GM18873 (cell line): ENCODE measurements at regions not wholly inside any gene's neighbourhood (a gene's known extent, or its start where the extent isn't known, plus 50 kb on each side); places are given as distances from the start of the nearest gene placed in this dataset.

Source experiments
- ATAC-seq: cut with Tn5 transposase; IDR thresholded peaks from one replicate; pipeline ENCODE4 v1.9.1; 2021; ENCODE audit warnings: mild to moderate bottlenecking, moderate library complexity, moderate number of reproducible peaks; ENCODE audit not compliant: unreplicated experiment, low FRiP score

DNA sequence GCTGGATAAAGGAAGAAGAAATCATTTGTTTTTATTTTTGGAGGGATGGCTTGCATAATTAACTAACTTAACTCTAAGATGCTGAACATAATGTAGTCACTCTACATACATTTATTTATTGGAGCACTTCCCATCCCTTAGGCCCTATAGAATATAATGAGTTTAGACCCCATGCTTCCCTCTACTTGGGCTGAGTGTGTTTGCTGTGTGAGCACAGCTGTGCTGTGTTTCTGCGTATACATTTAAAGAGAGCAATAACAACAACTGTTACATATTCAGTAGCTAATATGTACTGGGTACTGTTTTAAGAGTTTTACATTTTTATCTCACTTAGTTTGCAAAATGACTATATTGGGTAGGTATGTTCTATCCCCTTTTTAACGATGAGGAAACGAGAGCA lies 736.6 kb upstream of the NRSN1 start:
- ATAC-seq, result no peak

DNA sequence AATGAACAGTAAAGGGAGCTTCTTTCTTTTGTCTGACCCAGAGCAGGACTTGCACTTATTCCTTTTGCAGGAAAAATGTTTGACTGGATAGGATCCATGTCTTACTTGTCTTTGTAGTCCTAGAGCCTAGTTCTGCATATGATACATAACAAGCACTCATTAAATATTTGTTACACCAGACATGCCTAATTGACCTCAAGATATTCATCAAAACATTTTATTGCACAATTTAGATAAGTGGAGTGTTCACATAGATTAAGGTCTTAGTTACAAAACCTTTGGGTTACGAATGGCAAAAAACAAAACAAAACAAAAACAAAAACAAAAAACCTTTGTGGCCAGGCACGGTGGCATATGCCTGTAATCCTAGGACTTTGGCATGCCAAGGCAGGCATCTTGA lies 735.8 kb upstream of the NRSN1 start:
- no peak for ATAC-seq

DNA sequence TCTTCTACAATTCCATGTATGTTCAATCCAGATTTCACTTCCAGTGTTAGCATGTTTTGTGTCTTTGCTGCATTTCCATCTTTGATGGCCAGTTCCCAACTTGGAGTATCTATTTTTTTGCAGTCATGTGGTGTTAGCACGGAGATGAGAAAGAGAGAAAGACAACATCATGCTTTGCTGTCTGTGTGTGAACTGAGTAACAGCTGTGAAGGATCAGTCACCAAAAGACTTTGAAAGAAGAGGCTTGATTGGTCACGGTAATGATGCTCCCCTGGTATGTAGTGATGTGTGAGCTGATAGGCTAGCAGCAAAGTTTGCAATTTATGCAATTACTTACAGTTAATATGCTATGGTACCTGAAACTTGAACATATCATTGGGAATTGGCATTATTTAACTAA lies 731.3 kb upstream of the NRSN1 start:
- no peak for ATAC-seq

DNA sequence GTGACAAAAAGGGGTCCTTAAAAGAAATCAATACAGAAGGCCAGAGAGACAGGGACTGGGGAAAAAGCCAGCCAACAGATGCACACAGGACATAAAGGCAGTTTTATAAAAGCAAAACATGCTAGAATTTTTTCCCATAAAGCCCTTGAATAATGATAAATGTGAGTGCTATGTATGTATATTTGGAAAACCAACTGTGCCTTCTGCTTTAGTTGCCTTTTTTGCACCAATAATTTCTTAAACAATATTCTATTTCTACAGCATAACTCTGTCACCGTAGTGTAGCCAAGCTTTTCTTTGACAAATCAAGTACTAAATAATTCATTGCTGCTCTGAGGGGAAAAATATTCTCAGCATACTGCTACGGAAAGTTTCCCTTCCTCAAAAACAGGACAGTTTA lies 730.6 kb upstream of the NRSN1 start:
- ATAC-seq, result no peak

DNA sequence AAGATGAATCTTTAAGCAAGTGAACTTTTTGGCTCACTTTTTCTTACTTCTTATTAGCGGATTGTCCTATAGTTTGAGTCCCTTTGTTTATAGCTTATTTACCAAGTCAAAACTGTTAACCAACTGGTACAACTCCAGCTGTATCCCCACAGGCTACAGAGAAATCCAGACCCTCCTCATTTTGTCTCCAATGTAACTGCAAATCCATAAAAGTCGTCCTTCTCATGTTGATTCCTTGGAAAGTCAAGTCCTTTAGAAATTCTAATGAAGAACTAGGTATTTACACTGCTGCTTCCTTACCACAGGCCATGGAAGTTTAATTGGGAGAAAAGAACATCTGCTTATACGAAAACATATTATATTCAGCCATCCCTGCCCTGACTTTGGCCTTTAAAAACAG lies 729.1 kb upstream of the NRSN1 start:
- no peak for ATAC-seq

DNA sequence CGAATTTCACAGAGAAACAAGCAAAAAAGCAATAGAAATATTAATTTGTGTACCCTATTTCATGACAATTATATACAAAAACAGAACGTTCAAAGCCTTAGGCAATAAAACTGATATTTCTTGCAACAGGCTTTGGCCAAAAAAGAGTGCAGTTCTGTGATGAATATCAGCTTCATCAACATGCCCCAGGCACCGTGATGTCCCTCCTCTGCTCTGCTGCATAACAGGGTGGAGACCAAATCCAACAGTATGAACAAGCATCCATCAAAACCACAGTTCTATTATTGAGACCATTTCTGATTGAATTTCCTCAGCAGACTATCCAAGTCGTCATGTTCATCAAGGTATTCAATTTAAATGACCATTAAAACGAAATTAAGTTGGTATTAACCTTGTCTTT lies 722.6 kb upstream of the NRSN1 start:
- no peak for ATAC-seq

DNA sequence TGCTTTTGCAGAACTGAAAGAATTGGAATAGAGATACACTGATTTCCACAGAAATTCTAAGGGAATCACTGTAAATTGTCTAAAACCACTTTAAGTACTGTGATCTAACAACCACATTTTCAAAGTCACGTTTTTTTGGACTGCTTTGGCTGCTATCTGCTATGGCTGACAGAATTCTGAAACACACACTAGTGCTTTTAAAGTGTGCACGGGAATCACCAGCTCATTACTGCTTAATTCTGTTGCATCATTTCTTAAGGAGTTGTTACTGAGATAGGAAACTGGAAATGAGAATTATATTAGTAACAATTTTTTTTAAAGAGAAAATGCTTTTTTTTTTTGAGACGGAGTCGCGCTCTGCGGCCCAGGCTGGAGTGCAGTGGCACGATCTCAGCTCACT lies 716.5 kb upstream of the NRSN1 start:
- no peak for ATAC-seq

DNA sequence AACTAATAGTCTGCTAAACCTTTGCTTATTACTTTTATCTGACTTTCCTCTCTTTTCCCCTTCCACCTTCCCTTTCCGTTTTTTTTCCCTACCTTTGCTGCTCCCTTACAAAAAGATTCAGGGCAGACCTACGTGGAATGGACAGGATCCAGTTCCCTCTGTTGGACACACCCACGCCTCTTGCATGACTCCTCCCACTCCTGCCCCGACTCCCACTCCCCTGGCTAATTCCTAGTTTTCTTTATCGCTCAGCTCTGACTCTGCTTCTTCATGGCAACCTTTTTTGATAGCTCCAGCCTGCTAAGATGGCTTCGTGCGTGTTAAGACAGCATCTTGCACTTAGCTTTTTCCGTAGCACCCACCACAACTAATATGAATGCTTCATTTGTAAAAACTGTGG lies 715.6 kb upstream of the NRSN1 start:
- no peak for ATAC-seq

DNA sequence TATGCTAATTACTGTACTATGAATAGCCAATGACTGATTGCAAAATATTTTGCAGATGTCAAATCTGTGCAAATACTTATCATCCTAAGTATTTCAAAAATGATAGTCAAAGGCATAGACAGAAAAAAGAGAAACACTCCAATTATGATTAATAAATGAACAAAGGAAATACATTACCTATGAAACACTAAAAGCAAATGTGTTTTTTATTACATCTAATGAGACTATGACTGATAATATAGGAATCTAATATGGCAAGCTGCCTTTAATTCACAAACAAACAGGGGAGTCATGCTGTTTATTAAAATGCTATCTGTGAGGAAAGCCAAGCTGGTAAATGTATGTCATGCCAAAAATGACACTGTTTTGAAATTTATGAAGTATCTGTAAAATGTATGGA lies 713.2 kb upstream of the NRSN1 start:
- no peak for ATAC-seq

DNA sequence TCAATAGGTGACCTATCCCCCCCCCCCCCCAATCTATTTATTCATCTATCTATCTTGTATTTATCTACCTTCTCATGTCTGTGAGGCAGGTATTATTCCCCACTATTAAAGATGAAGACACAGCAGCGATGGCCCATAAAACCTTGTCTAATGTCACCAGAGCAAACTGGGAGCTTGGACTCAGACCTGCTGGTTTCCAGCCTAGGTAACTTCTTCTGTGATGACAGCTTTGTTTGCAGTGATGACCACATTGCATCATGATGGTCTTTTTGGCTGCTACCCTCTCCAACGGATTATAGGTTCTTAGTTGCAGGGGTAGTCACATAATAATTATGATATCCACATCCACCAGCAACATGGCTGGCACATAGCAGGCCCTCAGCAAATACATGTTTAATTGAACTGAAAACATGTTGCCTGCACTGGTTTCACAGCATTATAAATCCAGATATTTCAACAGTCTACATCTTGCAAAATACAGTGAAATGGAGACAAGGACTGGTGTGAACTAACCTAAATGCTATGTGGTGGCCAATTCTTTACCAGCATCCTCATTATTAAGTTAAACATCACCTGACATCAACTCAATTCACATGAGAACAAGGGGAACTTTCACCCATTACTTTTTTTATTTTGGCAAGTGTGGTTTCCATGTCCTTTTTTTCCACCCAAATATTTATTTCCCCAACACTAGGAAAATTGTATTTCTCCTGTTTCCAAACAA lies 712.5 kb upstream of the NRSN1 start:
- ATAC-seq, result no peak

DNA sequence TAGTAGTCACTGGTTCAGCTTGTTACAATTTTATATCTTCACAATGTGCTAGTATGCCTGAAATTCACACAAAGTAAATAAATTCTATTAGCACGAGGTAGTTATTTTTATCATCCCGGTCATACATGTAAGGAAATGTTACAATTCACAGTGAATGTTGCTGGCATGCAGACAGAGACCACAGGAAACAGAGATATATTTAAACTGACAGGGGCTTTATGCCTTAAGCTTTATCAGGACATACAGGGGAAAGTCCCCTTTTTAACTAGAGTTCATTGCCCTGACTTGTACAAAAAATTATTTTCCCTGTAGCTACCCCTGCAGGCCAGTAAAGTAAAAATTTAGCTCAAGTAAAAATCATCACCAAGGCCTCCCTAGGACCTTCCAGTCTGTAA lies 712.0 kb upstream of the NRSN1 start:
- no peak for ATAC-seq

DNA sequence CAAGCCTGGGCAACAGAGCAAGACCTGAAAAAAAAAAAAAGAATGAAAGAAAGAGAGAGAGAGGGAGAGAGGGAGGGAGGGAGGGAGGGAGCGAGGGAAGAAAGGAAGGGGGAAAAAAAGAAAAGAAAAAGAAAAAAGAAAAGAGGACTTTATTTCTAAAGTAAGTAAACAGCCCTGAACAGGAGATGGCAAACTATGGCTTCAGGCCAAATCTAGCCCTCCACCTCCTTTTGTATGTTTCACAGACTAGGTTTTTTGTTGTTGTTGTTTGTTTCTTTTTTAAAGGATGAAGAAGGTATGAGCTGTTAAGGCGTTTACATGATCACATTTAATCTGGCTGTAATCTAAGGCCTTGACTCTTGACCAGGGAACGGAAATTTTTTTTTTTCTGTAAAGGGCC lies 711.1 kb upstream of the NRSN1 start:
- no peak for ATAC-seq

DNA sequence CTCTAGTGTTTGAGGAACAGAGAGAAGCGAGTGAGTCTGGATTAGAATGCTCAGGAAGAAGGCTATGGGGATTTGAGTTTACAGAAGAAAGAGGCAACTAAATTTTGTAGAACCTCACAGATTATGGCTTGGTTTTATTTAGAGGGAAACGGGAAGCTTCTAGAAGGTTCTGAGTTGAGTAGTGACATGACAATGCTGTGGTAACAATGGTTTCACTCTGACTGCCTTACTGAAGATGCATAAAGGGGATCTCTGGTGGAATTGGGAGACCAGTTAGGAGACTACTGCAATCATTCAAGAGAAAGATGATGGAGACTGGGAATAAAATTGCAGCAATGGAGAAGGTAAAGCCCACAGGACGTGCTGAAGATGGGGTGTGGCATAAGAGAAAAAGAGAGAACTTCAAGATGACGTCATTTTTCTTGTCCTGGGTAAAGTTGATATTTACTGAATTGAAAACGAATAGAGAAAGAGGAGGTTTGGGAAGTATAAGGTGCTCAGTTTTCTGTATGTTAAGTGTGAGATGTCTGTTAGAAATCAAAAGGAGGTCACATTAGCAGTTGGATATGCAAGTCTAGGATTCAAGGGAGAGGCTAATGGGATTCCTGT lies 710.1 kb upstream of the NRSN1 start:
- no peak for ATAC-seq

DNA sequence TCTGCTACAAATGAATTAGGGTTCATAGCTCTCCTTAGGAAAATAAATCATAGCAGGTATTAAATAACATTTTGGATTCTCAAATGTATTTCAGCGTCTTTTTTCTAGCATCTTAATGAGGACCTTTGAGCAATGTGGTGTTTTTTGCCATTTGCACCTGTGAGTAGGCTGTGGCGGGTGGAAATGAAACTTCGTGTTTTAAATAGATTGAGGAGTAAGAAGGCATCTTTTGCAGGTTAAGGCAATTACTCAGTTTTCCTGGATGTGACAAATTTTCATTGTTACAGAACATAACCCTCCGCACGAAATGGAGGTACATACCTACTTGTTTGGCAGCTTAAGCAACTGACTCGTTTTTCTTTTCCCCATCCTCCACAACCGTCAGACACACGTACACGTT lies 708.9 kb upstream of the NRSN1 start:
- no peak for ATAC-seq

DNA sequence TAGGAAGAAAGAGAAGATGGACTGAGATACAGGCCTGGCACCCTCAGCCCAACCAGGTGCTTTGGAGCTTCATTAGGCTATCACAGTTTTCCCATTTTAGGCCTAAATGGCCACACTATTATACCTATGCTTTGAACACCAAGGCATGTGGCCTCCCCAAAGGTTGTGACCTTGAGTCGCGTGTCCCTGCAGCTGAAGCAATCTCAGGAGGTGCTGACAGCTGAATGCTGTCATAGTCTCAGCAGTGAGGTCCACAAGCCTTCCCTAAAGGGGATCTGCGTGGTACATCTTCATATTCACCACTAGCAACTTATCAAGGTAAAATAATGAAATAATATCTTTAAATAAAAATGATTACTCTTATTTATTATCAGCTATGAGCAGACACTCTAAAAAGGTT lies 707.9 kb upstream of the NRSN1 start:
- ATAC-seq, result no peak

DNA sequence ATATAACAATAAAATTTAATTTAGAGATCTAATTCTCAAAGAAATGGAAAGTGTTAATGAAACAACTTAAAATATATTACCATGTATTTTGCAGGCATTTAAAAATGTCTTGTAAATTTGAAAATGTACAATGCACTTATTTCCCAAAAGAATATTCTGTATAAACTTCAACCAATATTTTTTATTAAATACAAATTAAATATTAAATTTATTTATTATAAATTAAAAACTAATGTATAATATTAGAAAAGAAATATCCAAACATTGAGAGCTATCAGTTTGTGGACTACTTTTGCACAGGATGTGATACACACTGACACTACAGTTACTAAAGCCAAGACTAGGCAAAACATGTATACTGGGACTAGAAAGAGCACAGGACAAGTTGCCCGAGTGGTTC lies 707.0 kb upstream of the NRSN1 start:
- ATAC-seq, result no peak

DNA sequence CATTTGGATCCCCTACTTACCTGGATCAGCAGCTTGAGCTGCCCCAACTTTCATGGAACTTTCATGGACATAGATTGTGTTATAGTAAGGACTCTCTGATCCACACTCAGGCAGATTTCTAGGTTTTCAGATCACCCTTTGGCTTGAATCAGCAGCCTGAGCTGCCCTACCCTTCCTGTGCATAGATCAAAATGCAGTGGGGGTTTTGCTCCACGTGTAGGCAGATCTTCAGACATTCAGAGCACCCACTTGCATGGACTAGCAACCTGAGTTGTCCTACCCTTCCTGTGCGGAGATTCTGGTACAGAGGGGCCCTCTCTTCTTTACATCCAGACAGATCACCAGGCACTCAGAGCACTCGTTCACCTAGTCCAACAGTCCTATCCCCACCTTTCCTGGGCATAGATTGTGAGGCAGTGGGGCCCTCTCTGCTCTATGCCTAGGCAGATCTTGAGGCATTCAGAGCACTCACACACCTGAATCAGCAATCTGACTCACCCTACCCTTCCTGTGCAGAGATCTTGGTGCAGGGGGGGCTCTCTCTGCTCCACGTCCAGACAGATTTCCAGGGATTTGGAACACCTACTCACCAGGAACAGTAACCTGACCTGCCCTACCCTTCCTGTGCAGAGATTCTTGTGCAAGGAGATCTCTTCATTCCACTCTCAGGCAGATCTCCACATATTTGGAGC lies 705.2 kb upstream of the NRSN1 start:
- ATAC-seq, result no peak

DNA sequence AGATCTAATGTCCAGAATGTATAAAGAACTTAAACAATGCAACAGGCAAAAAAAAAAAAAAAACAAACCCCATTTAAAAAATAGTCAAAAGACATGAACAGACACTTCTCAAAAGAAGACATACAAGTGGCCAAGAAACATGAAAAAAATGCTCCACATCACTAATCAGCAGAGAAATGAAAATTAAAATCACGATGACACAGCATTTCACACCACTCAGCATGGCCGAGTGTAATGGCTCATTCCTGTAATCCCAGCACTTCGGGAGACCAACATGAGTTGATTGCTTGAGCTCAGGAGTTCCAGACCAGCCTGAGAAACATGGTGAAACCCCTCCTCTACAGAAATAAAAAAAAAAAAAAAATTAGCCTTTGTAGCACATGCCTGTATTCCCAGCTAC lies 701.4 kb upstream of the NRSN1 start:
- no peak for ATAC-seq

DNA sequence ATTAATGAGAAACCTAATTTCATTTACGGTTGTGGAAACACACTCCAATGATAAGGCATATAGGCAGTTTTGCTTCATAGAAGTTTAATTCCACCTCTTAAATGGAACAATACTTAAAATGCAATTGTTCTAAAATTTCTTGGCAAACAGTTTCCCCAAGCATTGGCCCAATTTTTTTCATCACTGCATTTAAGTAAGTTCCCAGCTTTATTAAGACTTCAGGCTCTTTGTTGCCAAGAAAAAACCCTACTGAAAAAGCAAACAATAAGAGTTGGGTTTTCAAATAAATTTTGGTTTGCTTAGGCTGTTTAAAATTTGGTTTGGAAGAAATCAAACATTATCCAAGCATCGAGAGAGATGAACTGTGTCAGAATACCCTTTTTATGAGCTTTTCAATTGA lies 690.9 kb upstream of the NRSN1 start:
- no peak for ATAC-seq

DNA sequence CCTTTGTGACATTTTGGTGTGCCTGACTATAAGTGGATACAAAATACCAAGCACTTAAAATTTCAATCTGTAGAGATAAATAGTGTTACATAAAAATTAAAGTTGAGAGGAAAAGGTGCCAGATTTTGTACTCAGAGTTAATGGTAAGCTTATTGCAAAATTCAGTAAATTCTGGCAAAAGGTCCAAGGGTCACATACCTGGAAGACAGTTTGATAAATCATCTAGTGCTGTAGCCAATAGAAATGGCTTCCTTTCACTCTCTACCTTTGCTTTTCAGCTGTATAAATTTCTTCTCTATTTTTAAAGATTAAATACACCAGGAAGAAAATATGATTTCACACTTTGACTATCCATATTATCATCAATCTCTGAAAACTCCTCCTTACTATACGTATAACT lies 690.2 kb upstream of the NRSN1 start:
- no peak for ATAC-seq

DNA sequence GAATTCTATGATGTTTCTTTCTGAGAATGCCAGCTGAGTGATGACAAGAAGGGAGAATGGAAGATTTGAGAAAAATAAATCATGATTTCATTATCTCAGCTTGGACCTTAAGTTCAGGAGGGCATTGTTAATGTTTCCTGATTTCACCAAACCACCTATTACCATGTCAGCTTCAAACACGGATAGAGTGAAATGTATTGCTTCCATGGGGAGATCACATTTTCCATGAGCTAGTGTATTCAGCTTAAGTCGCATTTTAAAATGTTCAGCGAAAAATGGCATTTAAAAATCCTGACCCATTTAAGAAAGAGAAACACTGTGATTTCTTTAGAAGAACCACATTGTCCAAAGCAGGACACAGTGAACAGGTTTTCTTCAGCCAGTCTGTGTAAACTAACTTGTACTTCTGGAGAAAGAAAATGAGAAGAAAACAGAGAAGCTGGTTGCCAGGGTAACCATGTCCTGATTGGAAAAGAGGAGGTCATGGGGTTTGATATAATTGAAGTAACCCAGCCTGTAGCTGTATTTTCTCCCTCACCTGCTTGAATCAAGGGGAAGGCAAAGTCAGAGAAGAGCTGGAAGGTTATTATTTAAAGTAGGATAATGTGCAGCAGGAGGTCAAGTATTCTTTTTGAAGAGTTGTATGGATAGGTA lies 684.1 kb upstream of the NRSN1 start:
- no peak for ATAC-seq
